ENCODE measurements at regions not wholly inside any gene's neighbourhood (a gene's known extent, or its start where the extent isn't known, plus 50 kb on each side); places are given as distances from the start of the nearest gene placed in this dataset.

- no peak for TF ChIP-seq CTCF (conservative IDR thresholded peaks at IDR 0.05; ENCODE audit: low read depth, low read length)
- no peak overlapping the region for H3K4me3 ChIP-seq (ENCODE audit: low read length)
- DNase-seq (ENCODE audit: low read depth) = no peak
These were observed 92.3 kb upstream of the IQSEC1 start for GRCh38 chr3:13165576-13165975.

- TF ChIP-seq CTCF (conservative IDR thresholded peaks at IDR 0.05; ENCODE audit: low read depth, low read length) = no peak
- no peak for DNase-seq (ENCODE audit: low read depth)
These were observed 91.8 kb upstream of the IQSEC1 start for GRCh38 chr3:13164893-13165492.

GRCh38 chr3:13163848-13164382, 90.7 kb upstream of the IQSEC1 start:
- TF ChIP-seq CTCF (conservative IDR thresholded peaks at IDR 0.05; ENCODE audit: low read depth, low read length) = no peak
- DNase-seq (ENCODE audit: low read depth) = no peak
- no peak overlapping the region for H3K4me3 ChIP-seq (ENCODE audit: low read length)

More at GRCh38 chr3:13164893-13165492, 91.8 kb upstream of the IQSEC1 start:
- H3K4me3 ChIP-seq (ENCODE audit: low read length) = no peak overlapping the region

GRCh38 chr3:13162549-13163320, 89.5 kb upstream of the IQSEC1 start:
- no peak for DNase-seq (ENCODE audit: low read depth)
- no peak overlapping the region for H3K4me3 ChIP-seq (ENCODE audit: low read length)
- TF ChIP-seq CTCF (conservative IDR thresholded peaks at IDR 0.05; ENCODE audit: low read depth, low read length) = no peak

GRCh38 chr3:13161771-13162535, 88.7 kb upstream of the IQSEC1 start:
- no peak for DNase-seq (ENCODE audit: low read depth)
- TF ChIP-seq CTCF (conservative IDR thresholded peaks at IDR 0.05; ENCODE audit: low read depth, low read length) = no peak
- no peak overlapping the region for H3K4me3 ChIP-seq (ENCODE audit: low read length)

- DNase-seq (ENCODE audit: low read depth) = no peak
- TF ChIP-seq CTCF (conservative IDR thresholded peaks at IDR 0.05; ENCODE audit: low read depth, low read length) = no peak
These were observed 88.0 kb upstream of the IQSEC1 start for GRCh38 chr3:13161021-13161759.

More at GRCh38 chr3:13161021-13161759, 88.0 kb upstream of the IQSEC1 start:
- H3K4me3 ChIP-seq (ENCODE audit: low read length) = no peak overlapping the region
